GM18498 (cell line): ENCODE measurements at regions not wholly inside any gene's neighbourhood (a gene's known extent, or its start where the extent isn't known, plus 50 kb on each side); places are given as distances from the start of the nearest gene placed in this dataset.
"Not testable (repeated sequence)": the region's sequence is repeated elsewhere in the genome, so short reads cannot be mapped to it uniquely, and the experiment has no call there.

Experiments
- ATAC-seq: cut with Tn5 transposase; IDR thresholded peaks from one replicate; pipeline ENCODE4 v1.9.1; 2021; ENCODE audit warnings: mild to moderate bottlenecking, moderate library complexity; ENCODE audit not compliant: unreplicated experiment

GRCh38 chr3:181610083-181610972 lies 101.4 kb upstream of the SOX2 start:
- ATAC-seq, result no peak

GRCh38 chr3:181609030-181609767 lies 102.5 kb upstream of the SOX2 start:
- ATAC-seq, result no peak

GRCh38 chr3:181604267-181604666 lies 107.5 kb upstream of the SOX2 start:
- ATAC-seq, result no peak

GRCh38 chr3:181596126-181596525 lies 115.6 kb upstream of the SOX2 start:
- no peak for ATAC-seq

- not testable (repeated sequence) for ATAC-seq
Observed at GRCh38 chr3:181590939-181591338, 120.8 kb upstream of the SOX2 start.

- no peak for ATAC-seq
Observed at GRCh38 chr3:181582619-181583018, 129.1 kb upstream of the SOX2 start.

GRCh38 chr3:181581656-181582055 lies 130.1 kb upstream of the SOX2 start:
- no peak for ATAC-seq

GRCh38 chr3:181578743-181579142 lies 133.0 kb upstream of the SOX2 start:
- ATAC-seq, result no peak

GRCh38 chr3:181572432-181572831 lies 139.3 kb upstream of the SOX2 start:
- no peak for ATAC-seq

- no peak for ATAC-seq
Observed at GRCh38 chr3:181570472-181570871, 141.3 kb upstream of the SOX2 start.

GRCh38 chr3:181569356-181569940 lies 142.3 kb upstream of the SOX2 start:
- ATAC-seq, result no peak

- ATAC-seq, result no peak
Observed at GRCh38 chr3:181568693-181569092, 143.0 kb upstream of the SOX2 start.

- ATAC-seq, result no peak
Observed at GRCh38 chr3:181568248-181568647, 143.5 kb upstream of the SOX2 start.

- no peak for ATAC-seq
Observed at GRCh38 chr3:181567311-181568075, 144.2 kb upstream of the SOX2 start.

- no peak for ATAC-seq
Observed at GRCh38 chr3:181565416-181565815, 146.3 kb upstream of the SOX2 start.

GRCh38 chr3:181564222-181564621 lies 147.5 kb upstream of the SOX2 start:
- ATAC-seq, result no peak

- ATAC-seq, result no peak
Observed at GRCh38 chr3:181561139-181562031, 150.3 kb upstream of the SOX2 start.

GRCh38 chr3:181558870-181559269 lies 152.9 kb upstream of the SOX2 start:
- ATAC-seq, result no peak

GRCh38 chr3:181555681-181556080 lies 156.0 kb upstream of the SOX2 start:
- no peak for ATAC-seq

GRCh38 chr3:181554233-181554765 lies 157.4 kb upstream of the SOX2 start:
- no peak for ATAC-seq
